Body of pancreas (tissue), 4 donors: ENCODE measurements at regions not wholly inside any gene's neighbourhood (a gene's known extent, or its start where the extent isn't known, plus 50 kb on each side); places are given as distances from the start of the nearest gene placed in this dataset.

Experiments
- POLR2A ChIP-seq, 3 donors: fragments of 450-650 bp; IDR thresholded peaks; one replicate each; pipeline ENCODE4 v1.6.1; 2016; ENCODE audit warnings: antibody characterized with exemption in 3 of 3, mild to moderate bottlenecking in 2 of 3
- TF ChIP-seq, protein P1 (sequence below), 7 experiments: fragments of 450-650 bp in 4 of 7; fragments of 200-600 bp in 3 of 7; sonication (generic) in 3 of 7; IDR thresholded peaks; one replicate each; pipeline ENCODE4 v1.5.1; 2016 to 2019; ENCODE audit warnings: antibody characterized with exemption in 7 of 7

DNA sequence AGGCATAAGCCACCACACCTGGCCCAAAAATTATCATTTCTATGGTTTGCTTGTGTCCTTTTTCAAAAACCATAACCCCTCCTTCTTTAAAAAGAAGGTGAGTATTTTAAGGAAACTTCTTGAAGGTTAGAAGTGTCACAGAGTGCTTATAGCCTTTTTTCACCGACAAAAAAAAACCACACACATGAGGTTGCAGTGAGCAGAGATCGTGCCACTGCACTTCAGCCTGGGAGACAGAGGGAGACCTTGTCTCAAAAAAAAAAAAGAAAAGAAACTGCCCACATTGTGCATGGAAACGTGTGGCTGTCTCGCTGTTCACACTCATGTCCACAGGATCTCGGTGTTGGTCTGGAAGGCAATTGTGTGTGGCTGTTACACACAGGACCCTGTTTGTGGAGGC, 157.4 kb upstream of the PFKP start:
- TF ChIP-seq, protein P1, sequence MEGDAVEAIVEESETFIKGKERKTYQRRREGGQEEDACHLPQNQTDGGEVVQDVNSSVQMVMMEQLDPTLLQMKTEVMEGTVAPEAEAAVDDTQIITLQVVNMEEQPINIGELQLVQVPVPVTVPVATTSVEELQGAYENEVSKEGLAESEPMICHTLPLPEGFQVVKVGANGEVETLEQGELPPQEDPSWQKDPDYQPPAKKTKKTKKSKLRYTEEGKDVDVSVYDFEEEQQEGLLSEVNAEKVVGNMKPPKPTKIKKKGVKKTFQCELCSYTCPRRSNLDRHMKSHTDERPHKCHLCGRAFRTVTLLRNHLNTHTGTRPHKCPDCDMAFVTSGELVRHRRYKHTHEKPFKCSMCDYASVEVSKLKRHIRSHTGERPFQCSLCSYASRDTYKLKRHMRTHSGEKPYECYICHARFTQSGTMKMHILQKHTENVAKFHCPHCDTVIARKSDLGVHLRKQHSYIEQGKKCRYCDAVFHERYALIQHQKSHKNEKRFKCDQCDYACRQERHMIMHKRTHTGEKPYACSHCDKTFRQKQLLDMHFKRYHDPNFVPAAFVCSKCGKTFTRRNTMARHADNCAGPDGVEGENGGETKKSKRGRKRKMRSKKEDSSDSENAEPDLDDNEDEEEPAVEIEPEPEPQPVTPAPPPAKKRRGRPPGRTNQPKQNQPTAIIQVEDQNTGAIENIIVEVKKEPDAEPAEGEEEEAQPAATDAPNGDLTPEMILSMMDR (IDR thresholded peaks at IDR 0.05), result no peak
- no peak for TF ChIP-seq POLR2A (IDR thresholded peaks at IDR 0.05)
